Astrocyte (in vitro differentiated cells and primary cell): ENCODE measurements at regions not wholly inside any gene's neighbourhood (a gene's known extent, or its start where the extent isn't known, plus 50 kb on each side); places are given as distances from the start of the nearest gene placed in this dataset.

Experiments used
- DNase-seq: peaks from one replicate; pipeline ENCODE4 v3.0.0-alpha.2; 2010; ENCODE audit warnings: low read depth
- FAIRE-seq: peaks from 2 replicates; lab custom pipeline; 2011; peaks lifted over from hg19 to GRCh38; lab: Jason Lieb, UNC
- H2AFZ ChIP-seq: 2 replicates; pipeline ENCODE4 v1.6.0; 2012; ENCODE audit warnings: low read depth, low read length, inconsistent platforms
- H3K27ac ChIP-seq: 2 replicates; pipeline ENCODE4 v1.5.1; 2011; ENCODE audit warnings: low read depth, low read length, inconsistent platforms
- H3K27me3 ChIP-seq: 2 replicates; pipeline ENCODE4 v1.6.0; 2011; ENCODE audit warnings: low read length, inconsistent platforms; ENCODE audit not compliant: insufficient read depth
- H3K36me3 ChIP-seq: 2 replicates; pipeline ENCODE4 v1.5.1; 2011; ENCODE audit warnings: low read length, inconsistent platforms; ENCODE audit not compliant: insufficient read depth
- H3K4me1 ChIP-seq: 2 replicates; pipeline ENCODE4 v1.5.1; 2011; ENCODE audit warnings: low read length, inconsistent platforms; ENCODE audit not compliant: insufficient read depth
- H3K4me2 ChIP-seq: 2 replicates; pipeline ENCODE4 v1.6.0; 2012; ENCODE audit warnings: low read length, inconsistent platforms
- H3K4me3 ChIP-seq: 2 replicates; pipeline ENCODE4 v1.5.1; 2011; ENCODE audit warnings: low read depth, mild to moderate bottlenecking, low read length, inconsistent platforms; ENCODE audit not compliant: insufficient read depth
- H3K79me2 ChIP-seq: 2 replicates; pipeline ENCODE4 v1.6.0; 2012; ENCODE audit warnings: mild to moderate bottlenecking, low read length, inconsistent platforms; ENCODE audit not compliant: insufficient read depth
- H3K9ac ChIP-seq: 2 replicates; pipeline ENCODE4 v1.6.0; 2012; ENCODE audit warnings: mild to moderate bottlenecking, low read length, inconsistent platforms
- H3K9me3 ChIP-seq: 2 replicates; pipeline ENCODE4 v1.5.1; 2012; ENCODE audit warnings: low read depth, mild to moderate bottlenecking, low read length, inconsistent platforms; ENCODE audit not compliant: insufficient read depth
- H4K20me1 ChIP-seq: 2 replicates; pipeline ENCODE4 v1.6.0; 2012; ENCODE audit warnings: low read length, inconsistent platforms; ENCODE audit not compliant: insufficient read depth
- H3K27ac Mint-ChIP-seq: one replicate; pipeline ENCODE4 v1.8.0; 2021; ENCODE audit warnings: mild to moderate bottlenecking, mixed read lengths; ENCODE audit not compliant: unreplicated experiment
- H3K27me3 Mint-ChIP-seq: one replicate; pipeline ENCODE4 v1.8.0; 2021; ENCODE audit warnings: low read depth, mixed read lengths; ENCODE audit not compliant: unreplicated experiment
- H3K36me3 Mint-ChIP-seq: one replicate; pipeline ENCODE4 v1.8.0; 2021; ENCODE audit warnings: low read depth, mixed read lengths; ENCODE audit not compliant: unreplicated experiment
- H3K4me1 Mint-ChIP-seq: one replicate; pipeline ENCODE4 v1.8.0; 2021; ENCODE audit warnings: low read depth, mixed read lengths; ENCODE audit not compliant: unreplicated experiment
- H3K4me3 Mint-ChIP-seq: one replicate; pipeline ENCODE4 v1.8.0; 2021; ENCODE audit warnings: mild to moderate bottlenecking, moderate library complexity, mixed read lengths; ENCODE audit not compliant: unreplicated experiment
- H3K9me3 Mint-ChIP-seq: one replicate; pipeline ENCODE4 v1.8.0; 2021; ENCODE audit warnings: mild to moderate bottlenecking, mixed read lengths; ENCODE audit not compliant: unreplicated experiment
- EZH2 ChIP-seq: IDR thresholded peaks from 2 replicates; pipeline ENCODE4 v1.6.1; 2012; ENCODE audit warnings: mild to moderate bottlenecking, low read length, inconsistent platforms; ENCODE audit not compliant: insufficient read depth
- TF ChIP-seq, protein P1 (sequence below): IDR thresholded peaks from 2 replicates; pipeline ENCODE4 v1.5.1; 2011; ENCODE audit warnings: low read depth, mild to moderate bottlenecking, inconsistent platforms, low read length, moderate library complexity; ENCODE audit not compliant: insufficient read depth

DNA sequence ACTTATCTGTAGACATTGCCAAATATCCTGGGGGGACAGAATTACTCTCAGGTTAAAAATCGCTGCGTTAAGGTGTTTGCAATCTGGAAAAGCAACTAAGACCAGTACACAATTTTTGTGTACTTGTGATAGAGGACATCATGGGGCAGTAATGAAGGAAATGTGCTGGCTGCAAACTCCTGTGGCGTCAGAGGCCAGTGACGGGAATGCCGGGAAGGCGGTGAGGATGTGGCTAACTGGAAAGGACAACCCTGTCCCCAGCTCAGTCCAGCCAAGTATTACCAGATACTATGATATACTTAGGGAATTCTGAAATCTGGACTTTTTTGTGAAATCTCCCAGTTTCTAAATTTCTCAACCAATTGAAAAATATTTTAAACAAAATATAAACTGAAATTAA is 103.1 kb upstream of the NANOS1 start:
- no peak overlapping the region for H3K4me3 ChIP-seq
- Mint-ChIP-seq H3K4me3 (no peak overlapping the region), H3K27me3 (peaks cover 6% of the 10 kb centered on the region), H3K36me3 (no peaks in the 10 kb centered on the region), H3K4me1 (no peaks in the 10 kb centered on the region), H3K27ac (no peak overlapping the region), H3K9me3 (peaks cover 10% of the 10 kb centered on the region)
- DNase-seq = no peak
- no peaks in the 10 kb centered on the region for H3K4me1 ChIP-seq
- H3K36me3 ChIP-seq = no peaks in the 10 kb centered on the region
- no peak for TF ChIP-seq EZH2
- TF ChIP-seq, protein P1, sequence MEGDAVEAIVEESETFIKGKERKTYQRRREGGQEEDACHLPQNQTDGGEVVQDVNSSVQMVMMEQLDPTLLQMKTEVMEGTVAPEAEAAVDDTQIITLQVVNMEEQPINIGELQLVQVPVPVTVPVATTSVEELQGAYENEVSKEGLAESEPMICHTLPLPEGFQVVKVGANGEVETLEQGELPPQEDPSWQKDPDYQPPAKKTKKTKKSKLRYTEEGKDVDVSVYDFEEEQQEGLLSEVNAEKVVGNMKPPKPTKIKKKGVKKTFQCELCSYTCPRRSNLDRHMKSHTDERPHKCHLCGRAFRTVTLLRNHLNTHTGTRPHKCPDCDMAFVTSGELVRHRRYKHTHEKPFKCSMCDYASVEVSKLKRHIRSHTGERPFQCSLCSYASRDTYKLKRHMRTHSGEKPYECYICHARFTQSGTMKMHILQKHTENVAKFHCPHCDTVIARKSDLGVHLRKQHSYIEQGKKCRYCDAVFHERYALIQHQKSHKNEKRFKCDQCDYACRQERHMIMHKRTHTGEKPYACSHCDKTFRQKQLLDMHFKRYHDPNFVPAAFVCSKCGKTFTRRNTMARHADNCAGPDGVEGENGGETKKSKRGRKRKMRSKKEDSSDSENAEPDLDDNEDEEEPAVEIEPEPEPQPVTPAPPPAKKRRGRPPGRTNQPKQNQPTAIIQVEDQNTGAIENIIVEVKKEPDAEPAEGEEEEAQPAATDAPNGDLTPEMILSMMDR = no peak
- no peak overlapping the region for H3K27ac ChIP-seq
- no peak for FAIRE-seq
- H2AFZ ChIP-seq = no peak overlapping the region
- no peaks in the 10 kb centered on the region for H3K79me2 ChIP-seq
- H3K9ac ChIP-seq = no peak overlapping the region
- H3K27me3 ChIP-seq = no peaks in the 10 kb centered on the region
- no peaks in the 10 kb centered on the region for H4K20me1 ChIP-seq
- no peaks in the 10 kb centered on the region for H3K9me3 ChIP-seq
- no peak overlapping the region for H3K4me2 ChIP-seq

DNA sequence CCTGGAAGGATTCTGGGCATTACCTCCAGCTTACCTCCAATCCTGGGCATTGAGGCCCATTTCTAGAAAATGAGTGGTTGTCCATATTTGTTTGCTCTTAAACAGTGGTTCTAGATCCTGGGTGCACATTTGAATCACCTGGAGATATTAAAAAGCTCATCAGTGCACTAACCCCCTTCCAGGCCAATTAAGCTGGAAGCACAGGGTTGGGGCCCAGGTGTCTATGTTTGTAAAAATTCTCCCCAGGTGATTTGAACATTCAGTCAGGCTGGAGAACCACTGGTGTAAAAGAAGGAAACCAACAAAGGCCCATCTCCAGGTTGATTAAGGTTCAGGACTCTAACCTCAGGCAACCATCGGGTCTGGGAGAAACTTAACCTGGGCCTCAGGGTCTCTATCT is 102.6 kb upstream of the NANOS1 start:
- Histone ChIP-seq H3K79me2 (no peaks in the 10 kb centered on the region), H3K27me3 (no peaks in the 10 kb centered on the region), H3K4me3 (no peak overlapping the region), H2AFZ (no peak overlapping the region), H4K20me1 (no peaks in the 10 kb centered on the region), H3K36me3 (no peaks in the 10 kb centered on the region), H3K27ac (no peak overlapping the region), H3K4me2 (no peak overlapping the region), H3K9ac (no peak overlapping the region), H3K4me1 (no peaks in the 10 kb centered on the region), H3K9me3 (no peaks in the 10 kb centered on the region)
- no peak for FAIRE-seq
- DNase-seq = no peak
- H3K27ac Mint-ChIP-seq = no peak overlapping the region
- H3K27me3 Mint-ChIP-seq = peaks cover 4% of the 10 kb centered on the region
- H3K9me3 Mint-ChIP-seq = peaks cover 14% of the 10 kb centered on the region
- H3K36me3 Mint-ChIP-seq = no peaks in the 10 kb centered on the region
- H3K4me3 Mint-ChIP-seq = no peak overlapping the region
- no peaks in the 10 kb centered on the region for H3K4me1 Mint-ChIP-seq
- TF ChIP-seq, protein P1 = no peak
- no peak for TF ChIP-seq EZH2

DNA sequence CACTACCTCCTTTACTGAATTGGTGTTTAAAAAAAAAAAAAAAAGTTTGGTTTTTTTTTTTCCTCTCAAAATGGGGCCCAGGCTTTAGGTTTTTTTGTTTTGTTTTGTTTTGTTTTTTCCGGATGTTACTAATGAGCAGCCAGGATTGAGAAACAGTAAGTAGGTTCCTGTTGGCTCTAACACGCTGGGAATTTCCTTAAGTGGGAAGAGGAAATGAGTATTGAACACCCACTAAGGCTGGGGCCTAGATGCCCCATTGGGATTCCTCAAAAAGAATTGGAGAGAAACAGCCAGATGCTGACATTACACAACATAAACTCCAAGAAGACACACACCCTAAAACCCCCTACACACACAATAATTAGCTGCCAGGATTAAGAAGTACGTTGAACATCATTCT is 102.2 kb upstream of the NANOS1 start:
- Mint-ChIP-seq H3K9me3 (peaks cover 16% of the 10 kb centered on the region), H3K4me3 (no peak overlapping the region), H3K4me1 (no peaks in the 10 kb centered on the region), H3K27me3 (peaks cover 4% of the 10 kb centered on the region), H3K36me3 (peaks cover 2% of the 10 kb centered on the region), H3K27ac (no peak overlapping the region)
- Histone ChIP-seq H3K79me2 (no peaks in the 10 kb centered on the region), H3K4me1 (no peaks in the 10 kb centered on the region), H3K36me3 (no peaks in the 10 kb centered on the region), H3K9ac (no peak overlapping the region), H4K20me1 (no peaks in the 10 kb centered on the region), H3K9me3 (no peaks in the 10 kb centered on the region), H3K27ac (no peak overlapping the region), H2AFZ (no peak overlapping the region), H3K4me2 (no peak overlapping the region), H3K27me3 (no peaks in the 10 kb centered on the region), H3K4me3 (no peak overlapping the region)
- TF ChIP-seq EZH2 = no peak
- TF ChIP-seq, protein P1 = no peak
- no peak for FAIRE-seq
- no peak for DNase-seq
